Testis (tissue), 2 donors: ENCODE measurements at regions not wholly inside any gene's neighbourhood (a gene's known extent, or its start where the extent isn't known, plus 50 kb on each side); places are given as distances from the start of the nearest gene placed in this dataset.

Experiments used
- POLR2A ChIP-seq: fragments of 450-650 bp; IDR thresholded peaks from one replicate; pipeline ENCODE4 v1.6.1; 2017; ENCODE audit warnings: antibody characterized with exemption, mild to moderate bottlenecking, moderate library complexity
- TF ChIP-seq, protein P1 (sequence below), 3 experiments: fragments of 450-650 bp in 2 of 3; fragments of 200-600 bp in 1 of 3; sonication (generic) in 1 of 3; IDR thresholded peaks; one replicate each; pipeline ENCODE4 v1.5.1; 2016 to 2019; ENCODE audit warnings: antibody characterized with exemption in 3 of 3, mild to moderate bottlenecking in 2 of 3, moderate library complexity in 1 of 3

DNA sequence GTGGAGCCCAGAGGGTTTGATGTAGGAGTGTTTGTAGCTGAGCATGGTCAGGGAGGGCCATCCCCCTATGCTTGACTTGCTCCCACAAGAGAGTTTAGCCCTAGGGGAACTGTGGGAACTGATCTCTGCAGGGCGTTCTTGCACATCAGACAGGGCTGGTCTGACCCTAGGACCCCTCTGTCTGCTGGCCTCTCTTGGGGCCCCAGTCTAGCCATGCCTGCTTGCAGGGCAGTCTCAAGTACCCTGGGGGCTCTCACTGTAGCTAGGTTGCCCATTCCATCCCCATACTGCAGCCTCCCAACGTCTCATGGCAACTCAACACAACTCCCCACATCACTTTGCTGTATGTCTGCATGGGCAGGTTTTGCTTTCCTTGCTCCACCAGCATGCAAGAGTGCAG, 1250.7 kb upstream of the B3GALT2 start:
- TF ChIP-seq, protein P1, sequence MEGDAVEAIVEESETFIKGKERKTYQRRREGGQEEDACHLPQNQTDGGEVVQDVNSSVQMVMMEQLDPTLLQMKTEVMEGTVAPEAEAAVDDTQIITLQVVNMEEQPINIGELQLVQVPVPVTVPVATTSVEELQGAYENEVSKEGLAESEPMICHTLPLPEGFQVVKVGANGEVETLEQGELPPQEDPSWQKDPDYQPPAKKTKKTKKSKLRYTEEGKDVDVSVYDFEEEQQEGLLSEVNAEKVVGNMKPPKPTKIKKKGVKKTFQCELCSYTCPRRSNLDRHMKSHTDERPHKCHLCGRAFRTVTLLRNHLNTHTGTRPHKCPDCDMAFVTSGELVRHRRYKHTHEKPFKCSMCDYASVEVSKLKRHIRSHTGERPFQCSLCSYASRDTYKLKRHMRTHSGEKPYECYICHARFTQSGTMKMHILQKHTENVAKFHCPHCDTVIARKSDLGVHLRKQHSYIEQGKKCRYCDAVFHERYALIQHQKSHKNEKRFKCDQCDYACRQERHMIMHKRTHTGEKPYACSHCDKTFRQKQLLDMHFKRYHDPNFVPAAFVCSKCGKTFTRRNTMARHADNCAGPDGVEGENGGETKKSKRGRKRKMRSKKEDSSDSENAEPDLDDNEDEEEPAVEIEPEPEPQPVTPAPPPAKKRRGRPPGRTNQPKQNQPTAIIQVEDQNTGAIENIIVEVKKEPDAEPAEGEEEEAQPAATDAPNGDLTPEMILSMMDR (IDR thresholded peaks at IDR 0.05), result no peak
- no peak for TF ChIP-seq POLR2A
